Osteocyte (in vitro differentiated cells): ENCODE measurements at regions not wholly inside any gene's neighbourhood (a gene's known extent, or its start where the extent isn't known, plus 50 kb on each side); places are given as distances from the start of the nearest gene placed in this dataset.

ENCODE experiments used
- DNase-seq: peaks from one replicate; pipeline ENCODE4 v3.0.0; 2021; ENCODE audit warnings: mixed read lengths; ENCODE audit not compliant: unreplicated experiment; ENCODE audit errors: extremely low spot score
- H3K27ac Mint-ChIP-seq: one replicate; pipeline ENCODE4 v1.8.0; 2021; ENCODE audit warnings: mild to moderate bottlenecking, mixed read lengths; ENCODE audit not compliant: unreplicated experiment
- H3K27me3 Mint-ChIP-seq: one replicate; pipeline ENCODE4 v1.8.0; 2021; ENCODE audit warnings: mixed read lengths; ENCODE audit not compliant: unreplicated experiment
- H3K36me3 Mint-ChIP-seq: one replicate; pipeline ENCODE4 v1.8.0; 2021; ENCODE audit warnings: mixed read lengths; ENCODE audit not compliant: unreplicated experiment
- H3K4me1 Mint-ChIP-seq: one replicate; pipeline ENCODE4 v1.8.0; 2021; ENCODE audit warnings: mixed read lengths; ENCODE audit not compliant: unreplicated experiment
- H3K4me3 Mint-ChIP-seq: one replicate; pipeline ENCODE4 v1.8.0; 2021; ENCODE audit warnings: mild to moderate bottlenecking, moderate library complexity, mixed read lengths; ENCODE audit not compliant: unreplicated experiment
- H3K9me3 Mint-ChIP-seq: one replicate; pipeline ENCODE4 v1.8.0; 2021; ENCODE audit warnings: mixed read lengths; ENCODE audit not compliant: unreplicated experiment
- TF ChIP-seq, protein P1 (sequence below): fragments of 200-600 bp; sonication (generic); IDR thresholded peaks from 2 replicates; pipeline ENCODE4 v1.5.0; 2021; ENCODE audit warnings: antibody characterized with exemption, mild to moderate bottlenecking, moderate library complexity

DNA sequence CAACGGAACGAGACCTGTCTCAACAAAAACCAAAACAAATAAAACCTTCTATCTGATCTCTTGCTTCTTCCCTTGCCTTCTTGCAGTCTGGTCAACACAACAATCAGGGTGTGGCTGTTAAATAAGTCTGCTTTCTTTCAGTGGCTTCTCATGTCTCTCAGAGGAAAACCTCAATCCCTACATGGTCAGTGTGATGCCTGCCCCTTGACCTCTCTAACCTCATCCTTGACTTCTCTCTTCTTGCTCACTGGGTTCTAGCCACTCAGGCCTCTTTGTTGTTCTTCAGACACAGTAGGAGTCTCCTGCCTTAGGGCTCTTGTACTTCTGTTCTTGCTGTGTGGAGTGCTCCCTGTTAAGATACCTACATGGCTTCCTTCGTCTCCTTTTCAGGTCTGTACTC lies 220.4 kb downstream of the SDHAF3 start:
- Mint-ChIP-seq H3K4me3 (no peak overlapping the region), H3K36me3 (no peaks in the 10 kb centered on the region), H3K9me3 (peaks cover 13% of the 10 kb centered on the region), H3K27me3 (no peaks in the 10 kb centered on the region), H3K27ac (no peak overlapping the region), H3K4me1 (no peaks in the 10 kb centered on the region)
- DNase-seq: no peak
- TF ChIP-seq, protein P1, sequence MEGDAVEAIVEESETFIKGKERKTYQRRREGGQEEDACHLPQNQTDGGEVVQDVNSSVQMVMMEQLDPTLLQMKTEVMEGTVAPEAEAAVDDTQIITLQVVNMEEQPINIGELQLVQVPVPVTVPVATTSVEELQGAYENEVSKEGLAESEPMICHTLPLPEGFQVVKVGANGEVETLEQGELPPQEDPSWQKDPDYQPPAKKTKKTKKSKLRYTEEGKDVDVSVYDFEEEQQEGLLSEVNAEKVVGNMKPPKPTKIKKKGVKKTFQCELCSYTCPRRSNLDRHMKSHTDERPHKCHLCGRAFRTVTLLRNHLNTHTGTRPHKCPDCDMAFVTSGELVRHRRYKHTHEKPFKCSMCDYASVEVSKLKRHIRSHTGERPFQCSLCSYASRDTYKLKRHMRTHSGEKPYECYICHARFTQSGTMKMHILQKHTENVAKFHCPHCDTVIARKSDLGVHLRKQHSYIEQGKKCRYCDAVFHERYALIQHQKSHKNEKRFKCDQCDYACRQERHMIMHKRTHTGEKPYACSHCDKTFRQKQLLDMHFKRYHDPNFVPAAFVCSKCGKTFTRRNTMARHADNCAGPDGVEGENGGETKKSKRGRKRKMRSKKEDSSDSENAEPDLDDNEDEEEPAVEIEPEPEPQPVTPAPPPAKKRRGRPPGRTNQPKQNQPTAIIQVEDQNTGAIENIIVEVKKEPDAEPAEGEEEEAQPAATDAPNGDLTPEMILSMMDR: no peak

DNA sequence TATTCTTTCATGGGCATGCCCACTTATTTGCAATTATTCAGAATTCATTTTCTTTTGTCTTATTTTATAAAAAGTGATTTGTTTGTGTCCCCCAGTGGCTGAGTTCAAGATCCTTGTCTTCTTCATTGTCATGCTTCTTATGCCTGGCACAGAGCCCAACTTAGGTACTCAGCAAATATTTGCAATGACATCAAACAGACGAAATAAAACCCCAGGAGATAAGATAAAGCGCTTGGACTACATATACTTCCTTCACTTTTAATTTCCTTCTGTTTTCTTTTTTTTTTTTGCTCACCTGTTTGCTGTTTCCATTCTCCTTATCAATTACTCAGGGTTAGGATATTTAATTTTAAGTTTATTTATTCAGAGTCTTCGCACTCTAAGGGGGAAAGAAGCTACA lies 225.0 kb downstream of the SDHAF3 start:
- no peaks in the 10 kb centered on the region for H3K36me3 Mint-ChIP-seq
- no peaks in the 10 kb centered on the region for H3K27me3 Mint-ChIP-seq
- H3K4me1 Mint-ChIP-seq: no peaks in the 10 kb centered on the region
- TF ChIP-seq, protein P1: no peak
- H3K27ac Mint-ChIP-seq: no peak overlapping the region
- peaks cover 6% of the 10 kb centered on the region for H3K9me3 Mint-ChIP-seq
- H3K4me3 Mint-ChIP-seq: no peak overlapping the region
- no peak for DNase-seq

DNA sequence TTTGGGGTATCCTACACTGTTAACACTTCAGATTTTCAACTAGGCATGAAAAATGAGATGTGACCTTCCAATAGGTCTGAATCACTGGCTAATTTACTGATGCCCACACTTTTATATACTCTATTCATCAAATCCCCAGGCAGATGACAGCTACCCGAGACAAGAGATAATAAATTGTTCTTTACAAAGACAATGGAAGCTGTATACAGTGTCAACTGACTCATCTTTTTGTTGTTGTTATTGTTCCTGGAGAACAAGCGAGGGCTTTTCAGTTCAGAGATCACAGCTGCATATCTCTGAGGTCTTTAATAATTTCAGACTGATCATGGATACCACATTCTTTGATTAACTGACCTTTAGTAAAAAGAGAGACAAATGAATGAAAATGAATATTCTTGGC lies 228.9 kb downstream of the SDHAF3 start:
- no peak for DNase-seq
- no peak overlapping the region for H3K4me3 Mint-ChIP-seq
- no peak overlapping the region for H3K27ac Mint-ChIP-seq
- TF ChIP-seq, protein P1: no peak
- no peaks in the 10 kb centered on the region for H3K36me3 Mint-ChIP-seq
- H3K9me3 Mint-ChIP-seq: peaks cover 14% of the 10 kb centered on the region
- H3K4me1 Mint-ChIP-seq: no peaks in the 10 kb centered on the region
- H3K27me3 Mint-ChIP-seq: no peaks in the 10 kb centered on the region

DNA sequence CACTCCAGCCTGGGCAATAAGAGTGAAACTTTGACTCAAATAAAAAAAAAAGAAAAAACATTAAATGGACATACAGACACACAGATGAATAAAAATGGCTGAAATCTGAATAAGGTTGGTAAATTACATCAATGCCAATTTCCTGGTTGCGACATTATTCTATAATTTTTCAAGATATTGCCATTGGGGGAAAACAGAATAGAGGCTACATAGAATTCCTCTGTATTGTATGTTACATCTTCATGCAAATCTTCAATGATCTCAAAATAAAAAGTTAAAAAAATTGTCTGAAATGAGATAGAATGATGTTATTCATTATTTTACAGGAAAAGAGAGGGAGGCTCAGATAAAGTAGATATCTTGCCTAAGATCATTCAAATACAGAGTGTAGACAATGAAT lies 234.0 kb downstream of the SDHAF3 start:
- no peak overlapping the region for H3K4me3 Mint-ChIP-seq
- no peak for DNase-seq
- no peaks in the 10 kb centered on the region for H3K27me3 Mint-ChIP-seq
- no peak overlapping the region for H3K27ac Mint-ChIP-seq
- H3K4me1 Mint-ChIP-seq: no peaks in the 10 kb centered on the region
- TF ChIP-seq, protein P1: no peak
- H3K9me3 Mint-ChIP-seq: peaks cover 18% of the 10 kb centered on the region
- no peaks in the 10 kb centered on the region for H3K36me3 Mint-ChIP-seq

DNA sequence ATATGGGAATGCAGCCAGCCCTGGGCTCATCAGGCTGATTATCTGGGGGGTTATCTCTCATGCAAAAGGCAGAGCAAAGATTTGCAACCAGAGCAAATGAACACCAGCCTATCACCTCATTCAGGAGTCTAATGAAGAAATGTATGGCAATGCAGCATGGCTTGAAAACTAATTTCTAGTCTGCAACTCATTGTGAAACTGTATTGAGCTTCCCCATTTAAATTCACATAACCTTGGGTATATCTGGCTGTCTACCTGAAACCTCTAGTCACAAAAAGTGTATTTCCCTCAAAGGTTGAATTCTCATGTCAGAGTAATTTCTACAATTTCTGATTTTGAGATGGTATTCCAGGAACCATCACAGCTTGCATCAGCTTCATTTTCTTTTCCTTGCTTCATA lies 240.0 kb downstream of the SDHAF3 start:
- no peak for DNase-seq
- H3K9me3 Mint-ChIP-seq: no peaks in the 10 kb centered on the region
- no peak overlapping the region for H3K4me3 Mint-ChIP-seq
- no peak overlapping the region for H3K27ac Mint-ChIP-seq
- TF ChIP-seq, protein P1: no peak
- H3K4me1 Mint-ChIP-seq: no peaks in the 10 kb centered on the region
- H3K36me3 Mint-ChIP-seq: no peaks in the 10 kb centered on the region
- H3K27me3 Mint-ChIP-seq: no peaks in the 10 kb centered on the region
